ENCODE measurements at regions not wholly inside any gene's neighbourhood (a gene's known extent, or its start where the extent isn't known, plus 50 kb on each side); places are given as distances from the start of the nearest gene placed in this dataset.

GRCh38 chr3:161859057-161859456, 362.4 kb downstream of the OTOL1 start:
- H3K27me3 ChIP-seq (ENCODE audit: insufficient read depth, low read length) = no peaks in the 10 kb centered on the region
- no peaks in the 10 kb centered on the region for H3K36me3 ChIP-seq (ENCODE audit: control insufficient read depth in 1 of 2, insufficient read depth in 2 of 2, low read length in 2 of 2)
- ChIA-PET CTCF (no interaction called here), RAD21 (ENCODE audit: low non-redundant PET in 1 of 2, low total read pairs in 2 of 2, uncharacterized antibody in 2 of 2, unreplicated experiment in 2 of 2) (no interaction called here), POLR2A (no interaction called here)
- intact Hi-C loops (cut with micrococcal nuclease) = no loop called here
- H3K27ac ChIP-seq (ENCODE audit: low read depth, low read length) = no peak overlapping the region
- H3K4me3 ChIP-seq (replicated peaks in 1 of 2; ENCODE audit: low read depth in 1 of 2, low read length in 2 of 2) = no peak overlapping the region
- BruUV-seq (replicated peaks) = no TSS peak
- H4K20me1 ChIP-seq (ENCODE audit: insufficient read depth) = no peaks in the 10 kb centered on the region
- H3K4me2 ChIP-seq (ENCODE audit: low read length) = no peak overlapping the region
- ATAC-seq (no peak), DNase-seq (ENCODE audit: low read depth, low spot score) (no peak)
- H2AFZ ChIP-seq (ENCODE audit: low read depth, low read length, poor library complexity, severe bottlenecking) = no peak overlapping the region
- no peak for TF ChIP-seq CTCF (IDR thresholded peaks at IDR 0.05 in 2 of 3, conservative IDR thresholded peaks at IDR 0.05 in 1 of 3; ENCODE audit: borderline replicate concordance in 1 of 3, insufficient read depth in 1 of 3, low read depth in 2 of 3, low read length in 2 of 3)
- H3K9ac ChIP-seq (ENCODE audit: low read length) = no peak overlapping the region
- no peaks in the 10 kb centered on the region for H3K9me2 ChIP-seq (ENCODE audit: insufficient read depth)
- no peaks in the 10 kb centered on the region for H3K9me3 ChIP-seq (ENCODE audit: control insufficient read depth in 1 of 2, insufficient read depth in 1 of 2, low read depth in 1 of 2, low read length in 2 of 2)
- no peaks in the 10 kb centered on the region for H3K79me2 ChIP-seq (ENCODE audit: insufficient read depth, low read length)
- 0 out of 4 replicates have a peak, but pooled peaks cover 0 to 5% of the 10 kb centered on the region in 2 experiments for H3K4me1 ChIP-seq (ENCODE audit: control insufficient read depth in 1 of 2, insufficient read depth in 2 of 2, low read length in 2 of 2)

- CTCF ChIA-PET = no interaction called here
- Histone ChIP-seq H3K9me3 (ENCODE audit: control insufficient read depth in 1 of 2, insufficient read depth in 1 of 2, low read depth in 1 of 2, low read length in 2 of 2) (no peaks in the 10 kb centered on the region), H3K4me2 (ENCODE audit: low read length) (no peak overlapping the region), H3K27me3 (ENCODE audit: insufficient read depth, low read length) (no peaks in the 10 kb centered on the region), H3K9me2 (ENCODE audit: insufficient read depth) (no peaks in the 10 kb centered on the region), H3K36me3 (ENCODE audit: control insufficient read depth in 1 of 2, insufficient read depth in 2 of 2, low read length in 2 of 2) (no peaks in the 10 kb centered on the region), H3K79me2 (ENCODE audit: insufficient read depth, low read length) (no peaks in the 10 kb centered on the region), H4K20me1 (ENCODE audit: insufficient read depth) (no peaks in the 10 kb centered on the region), H3K27ac (ENCODE audit: low read depth, low read length) (no peak overlapping the region), H3K4me3 (replicated peaks in 1 of 2; ENCODE audit: low read depth in 1 of 2, low read length in 2 of 2) (no peak overlapping the region), H3K9ac (ENCODE audit: low read length) (no peak overlapping the region), H2AFZ (ENCODE audit: low read depth, low read length, poor library complexity, severe bottlenecking) (no peak overlapping the region), H3K4me1 (ENCODE audit: control insufficient read depth in 1 of 2, insufficient read depth in 2 of 2, low read length in 2 of 2) (no peaks in the 10 kb centered on the region)
- DNase-seq (ENCODE audit: low read depth, low spot score) (no peak), ATAC-seq (no peak)
- POLR2A ChIA-PET = no interaction called here
- BruUV-seq (replicated peaks) = no TSS peak
- RAD21 ChIA-PET (ENCODE audit: low non-redundant PET in 1 of 2, low total read pairs in 2 of 2, uncharacterized antibody in 2 of 2, unreplicated experiment in 2 of 2) = no interaction called here
- intact Hi-C loops (cut with micrococcal nuclease) = no loop called here
- TF ChIP-seq ELF1 (IDR thresholded peaks at IDR 0.05; ENCODE audit: borderline replicate concordance, low read depth) (no peak), POLR2A (IDR thresholded peaks at IDR 0.05; ENCODE audit: borderline replicate concordance, extremely low read depth, insufficient read depth, insufficient read length) (no peak), POLR2AphosphoS5 (IDR thresholded peaks at IDR 0.05; ENCODE audit: low read depth, low read length) (no peak)
Measured at GRCh38 chr3:161859865-161860450, 363.4 kb downstream of the OTOL1 start.

Data from HCT116 (cell line).